Stimulated activated CD4-positive, alpha-beta T cell treated with anti-CD3 and anti-CD28 coated beads, TNF-alpha, amount 100 ng/mL, for 1 hour (primary cell): ENCODE measurements at regions not wholly inside any gene's neighbourhood (a gene's known extent, or its start where the extent isn't known, plus 50 kb on each side); places are given as distances from the start of the nearest gene placed in this dataset.
"Not testable (repeated sequence)": the region's sequence is repeated elsewhere in the genome, so short reads cannot be mapped to it uniquely, and the experiment has no call there.

Experiments used
- DNase-seq, 3 donors: peaks; one replicate each; pipeline ENCODE4 v3.0.0-alpha.2; 2020; ENCODE audit warnings: low read depth in 3 of 3, low spot score in 1 of 3

DNA sequence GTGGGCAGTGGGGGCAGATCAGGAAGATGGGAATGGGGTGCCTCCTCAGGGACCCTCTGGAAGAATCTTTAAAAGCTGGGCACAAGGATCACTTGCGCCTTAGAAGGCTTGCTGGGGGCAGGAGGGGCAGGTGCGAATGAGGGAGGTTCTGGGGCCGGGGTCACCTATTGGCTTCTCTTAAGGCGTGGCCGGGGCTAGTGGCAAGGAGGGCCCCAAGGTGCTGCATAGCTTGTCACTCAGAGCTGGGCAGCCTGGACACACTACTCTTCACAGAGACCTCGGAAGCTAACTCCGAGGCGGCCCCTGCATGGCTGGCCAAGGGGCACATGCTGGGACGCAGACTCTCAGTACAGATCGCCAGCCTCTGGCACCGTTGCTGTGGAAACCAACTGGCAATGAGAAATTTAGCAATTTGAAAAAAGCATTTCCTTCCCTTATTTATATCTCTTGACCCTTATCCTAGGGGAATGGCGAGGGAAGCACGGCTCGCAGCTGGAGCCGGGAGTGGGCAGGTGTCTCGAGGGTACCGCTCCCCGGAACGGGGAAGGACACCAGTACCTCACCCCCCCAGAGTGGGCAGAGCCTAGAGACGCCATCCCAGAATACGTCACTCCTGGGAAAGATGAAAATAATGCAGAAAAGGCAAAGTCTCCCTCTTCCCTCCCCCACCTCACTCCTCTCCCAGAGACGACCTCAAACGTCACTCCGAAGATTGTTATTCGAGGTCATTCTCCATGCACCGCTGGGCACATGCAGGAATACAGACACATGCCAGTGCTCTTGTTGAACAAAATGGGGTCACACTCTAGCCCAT lies 188.1 kb downstream of the CTTN start:
- no peak for DNase-seq

- DNase-seq = no peak
Measured at GRCh38 chr11:70587075-70587389, 188.7 kb downstream of the CTTN start.

- no peak for DNase-seq
Measured at GRCh38 chr11:70590356-70590991, 192.1 kb downstream of the CTTN start.

GRCh38 chr11:70592641-70593165 lies 194.4 kb downstream of the CTTN start:
- DNase-seq = no peak

GRCh38 chr11:70593446-70593983 lies 195.2 kb downstream of the CTTN start:
- DNase-seq = no peak

- DNase-seq = no peak
Measured at GRCh38 chr11:70594031-70594430, 195.7 kb downstream of the CTTN start.

- no peak for DNase-seq
Measured at GRCh38 chr11:70594606-70595005, 196.3 kb downstream of the CTTN start.

DNA sequence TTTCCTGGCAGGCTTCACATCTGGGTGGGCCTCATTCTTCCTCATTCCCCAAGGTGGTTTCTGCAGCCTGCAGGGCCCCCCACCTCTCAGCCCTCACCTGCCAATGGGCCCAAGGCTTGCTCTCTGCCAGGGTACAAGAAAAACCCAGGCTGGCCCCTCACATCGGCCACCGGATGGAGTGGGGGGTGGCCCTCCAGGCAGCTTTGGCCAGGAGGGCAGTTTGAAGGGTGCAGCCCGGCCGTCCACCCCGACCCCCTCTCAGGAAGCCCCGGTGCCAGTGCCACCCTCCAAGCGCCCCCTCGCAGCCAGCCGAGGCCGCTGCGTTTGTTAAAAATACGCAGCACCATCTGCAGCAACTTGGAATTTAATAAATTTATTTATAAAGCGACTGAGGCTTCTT lies 196.7 kb downstream of the CTTN start:
- no peak for DNase-seq

DNA sequence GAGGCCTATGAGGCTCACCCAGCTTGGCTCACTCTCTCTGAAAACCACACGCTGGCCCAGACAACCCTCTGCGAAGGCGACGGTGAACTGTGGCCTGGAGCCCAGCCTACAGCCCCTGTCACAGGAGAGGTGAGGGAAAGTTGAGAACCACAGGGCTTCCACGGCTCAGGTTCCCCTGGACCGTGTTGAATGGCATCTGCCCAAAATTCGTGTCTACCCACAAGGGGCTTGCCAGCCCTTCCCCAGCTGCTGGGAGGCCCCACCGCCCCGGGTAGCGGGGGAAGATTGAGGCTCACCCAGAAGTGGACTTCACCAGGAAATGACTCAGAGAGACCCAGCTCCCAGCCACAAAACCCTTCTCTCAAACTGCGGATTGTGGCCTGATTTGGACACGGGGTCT lies 197.1 kb downstream of the CTTN start:
- no peak for DNase-seq

DNA sequence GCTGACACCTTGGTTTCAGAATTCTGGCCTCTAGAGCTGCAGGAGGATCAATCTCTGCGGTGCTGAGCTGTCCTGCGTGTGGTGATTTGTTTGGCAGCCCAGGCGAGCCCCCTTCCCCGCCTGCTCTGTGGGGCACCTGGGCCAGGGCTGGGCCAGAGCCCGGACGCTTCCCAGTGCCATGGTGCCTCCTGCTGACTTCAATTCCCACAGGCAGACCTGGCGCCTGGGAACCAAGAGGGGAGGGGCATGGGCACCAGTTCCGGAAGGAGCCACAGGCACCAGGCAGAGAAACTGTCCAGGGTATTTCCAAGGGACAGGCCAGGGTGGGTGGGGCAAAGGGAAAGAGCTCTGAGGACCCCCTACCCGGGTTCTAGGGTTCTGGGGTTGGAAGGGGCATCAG lies 197.8 kb downstream of the CTTN start:
- no peak for DNase-seq

DNA sequence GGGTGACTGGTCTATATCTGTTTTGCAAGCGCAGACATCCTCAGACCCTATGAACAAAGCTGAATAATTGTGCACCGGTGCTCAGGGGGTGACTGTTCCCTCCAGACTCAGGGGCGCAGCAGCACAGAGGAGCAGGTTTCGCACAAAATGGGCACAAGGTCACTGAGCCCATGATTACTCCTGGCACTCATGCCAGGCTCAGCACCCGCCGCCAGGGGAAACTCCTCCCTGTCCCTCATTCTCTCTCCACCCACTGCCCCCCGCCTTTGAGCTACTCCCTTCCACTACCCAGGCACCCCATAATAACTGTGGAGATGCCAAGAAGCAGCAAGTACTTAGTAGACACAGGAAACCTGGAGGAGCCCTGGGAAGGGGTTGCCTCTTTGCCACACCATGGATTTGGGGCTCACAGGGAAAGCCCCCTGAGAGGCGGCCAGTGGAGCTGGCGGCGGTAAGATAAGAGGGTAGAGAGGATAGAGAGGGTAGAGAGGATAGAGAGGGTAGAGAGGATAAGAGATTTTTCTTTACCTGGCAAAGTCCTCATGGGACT lies 198.8 kb downstream of the CTTN start:
- DNase-seq = no peak

DNA sequence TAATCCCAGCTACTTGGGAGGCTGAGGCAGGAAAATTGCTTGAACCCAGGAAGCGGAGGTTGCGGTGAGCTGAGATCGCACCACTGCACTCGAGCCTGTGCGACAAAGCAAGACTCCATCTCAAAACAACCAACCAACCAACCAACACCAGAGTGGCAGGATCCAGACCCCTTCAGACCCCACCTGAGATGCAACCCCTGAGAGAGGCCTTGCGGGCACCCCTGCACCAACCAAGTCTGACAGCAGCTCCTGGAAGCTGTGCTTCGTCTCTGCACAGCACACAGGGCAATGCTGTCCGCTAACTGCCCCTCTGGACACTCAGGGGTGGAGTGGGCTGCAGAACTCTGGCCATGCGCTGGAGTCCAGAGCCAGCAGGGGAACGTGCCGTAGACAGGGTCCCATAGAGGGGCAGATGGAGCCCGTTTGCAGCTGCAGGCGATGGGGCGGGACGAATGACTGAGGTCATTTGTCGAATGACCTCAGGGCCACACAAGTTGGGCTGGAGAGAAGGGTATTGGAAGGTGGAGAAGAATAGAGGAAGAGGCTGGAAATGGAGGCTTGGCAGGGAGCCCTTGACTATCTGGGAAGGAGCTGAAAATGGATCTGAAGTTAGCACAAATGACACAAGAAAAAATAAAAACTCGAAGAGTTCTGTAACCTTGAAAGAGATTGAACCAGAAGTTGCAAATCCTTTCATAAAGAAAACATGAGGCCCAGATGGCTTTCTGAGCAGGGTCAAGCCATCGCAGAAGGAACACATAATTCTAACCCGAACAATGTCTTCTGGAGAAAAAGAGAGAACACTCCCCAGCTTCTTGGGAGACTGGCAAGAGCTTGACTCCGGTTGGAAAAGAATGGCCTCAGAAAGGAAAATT lies 199.7 kb downstream of the CTTN start:
- DNase-seq = no peak

DNA sequence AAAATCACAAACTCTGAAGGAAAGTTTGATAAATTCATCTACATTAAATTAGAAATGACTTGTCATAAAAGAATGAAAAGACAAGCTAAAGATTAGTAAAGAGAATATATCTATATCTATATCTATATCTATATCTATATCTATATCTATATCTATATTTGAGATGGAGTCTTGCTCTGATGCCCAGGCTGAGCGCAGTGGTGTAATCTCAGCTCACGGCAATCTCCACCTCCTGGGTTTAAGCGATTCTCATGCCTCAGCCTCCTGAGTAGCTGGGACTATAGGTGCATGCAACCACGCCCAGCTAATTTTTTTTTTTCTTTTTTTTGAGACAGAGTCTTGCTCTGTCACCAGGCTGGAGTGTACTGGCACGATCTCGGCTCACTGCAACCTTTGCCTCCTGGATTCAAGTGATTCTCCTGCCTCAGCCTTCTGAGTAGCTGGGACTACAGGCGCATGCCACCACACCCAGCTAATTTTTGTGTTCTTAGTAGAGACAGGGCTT lies 202.6 kb downstream of the CTTN start:
- DNase-seq = not testable (repeated sequence)

GRCh38 chr11:70601861-70602538 lies 203.7 kb downstream of the CTTN start:
- no peak for DNase-seq

DNA sequence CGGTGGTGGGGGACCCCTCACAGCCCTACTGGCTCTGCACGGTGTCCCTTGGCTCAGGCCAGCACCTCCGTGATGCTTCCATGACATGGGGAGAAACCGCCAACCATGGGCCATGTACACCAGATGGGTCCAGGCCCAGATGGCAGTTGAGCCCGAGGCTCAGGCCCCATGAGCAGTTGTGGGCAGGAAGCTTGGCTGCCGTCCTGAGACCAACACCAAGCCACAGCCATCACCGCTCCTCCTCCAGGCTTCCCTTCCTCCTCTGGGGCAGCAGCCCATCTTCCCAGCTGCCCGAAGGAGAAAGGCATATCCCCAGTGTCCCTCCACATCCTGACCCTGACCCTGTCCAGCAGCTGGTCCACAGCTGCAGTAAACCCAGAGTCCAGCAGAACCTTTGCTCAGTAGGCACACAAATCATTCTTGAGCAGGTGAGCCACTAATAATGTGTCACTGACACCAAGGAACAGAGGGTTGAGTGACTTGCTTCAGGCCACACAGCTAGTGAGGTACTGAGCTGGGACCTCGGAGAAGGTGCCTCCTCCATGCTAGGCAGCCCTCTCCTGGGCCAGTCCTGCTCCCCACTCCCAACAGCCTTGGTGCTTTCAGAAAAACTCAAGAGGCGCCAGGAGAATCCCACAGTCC lies 204.9 kb downstream of the CTTN start:
- no peak for DNase-seq

DNA sequence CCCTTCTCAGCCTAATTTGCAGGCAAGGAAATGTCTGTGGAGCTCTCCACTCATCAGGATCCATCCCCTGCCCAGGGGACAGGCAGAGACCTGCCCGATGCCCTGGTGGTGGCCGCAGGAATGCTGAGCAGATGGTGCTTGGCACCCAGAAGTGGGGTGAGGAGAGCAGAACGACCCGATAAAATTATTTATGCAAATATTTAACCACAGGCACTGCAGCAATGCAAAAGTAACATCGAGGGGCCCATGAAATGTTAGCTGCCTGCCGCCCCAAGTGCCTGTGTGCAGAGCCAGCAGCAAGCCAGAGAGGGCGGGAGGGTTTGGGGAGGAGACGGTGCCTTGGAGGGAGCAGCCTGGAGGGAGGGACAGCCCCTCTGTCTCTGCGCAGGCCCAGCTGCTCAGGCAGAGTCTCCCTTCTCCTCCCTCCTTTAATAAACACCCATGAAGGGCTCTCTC lies 205.5 kb downstream of the CTTN start:
- no peak for DNase-seq

GRCh38 chr11:70604221-70604620 lies 205.9 kb downstream of the CTTN start:
- no peak for DNase-seq

- no peak for DNase-seq
Measured at GRCh38 chr11:70604630-70605467, 206.5 kb downstream of the CTTN start.

- no peak for DNase-seq
Measured at GRCh38 chr11:70605468-70605815, 207.1 kb downstream of the CTTN start.
